ENCODE measurements at regions not wholly inside any gene's neighbourhood (a gene's known extent, or its start where the extent isn't known, plus 50 kb on each side); places are given as distances from the start of the nearest gene placed in this dataset.
A peak's percentile ranks its signal among the peaks of the same experiment; 100 is the strongest.
"Not testable (repeated sequence)": the region's sequence is repeated elsewhere in the genome, so short reads cannot be mapped to it uniquely, and the experiment has no call there.

- DNase-seq, result no peak
Observed at GRCh38 chr4:20196476-20196875, 55.2 kb upstream of the SLIT2 start.

- no peak for DNase-seq
Observed at GRCh38 chr4:20195071-20195885, 56.4 kb upstream of the SLIT2 start.

GRCh38 chr4:20194123-20195013 is 57.3 kb upstream of the SLIT2 start:
- peak; percentile 46 to 67 for DNase-seq

- DNase-seq, result peak; percentile 26 to 28
Observed at GRCh38 chr4:20193141-20193936, 58.4 kb upstream of the SLIT2 start.

DNA sequence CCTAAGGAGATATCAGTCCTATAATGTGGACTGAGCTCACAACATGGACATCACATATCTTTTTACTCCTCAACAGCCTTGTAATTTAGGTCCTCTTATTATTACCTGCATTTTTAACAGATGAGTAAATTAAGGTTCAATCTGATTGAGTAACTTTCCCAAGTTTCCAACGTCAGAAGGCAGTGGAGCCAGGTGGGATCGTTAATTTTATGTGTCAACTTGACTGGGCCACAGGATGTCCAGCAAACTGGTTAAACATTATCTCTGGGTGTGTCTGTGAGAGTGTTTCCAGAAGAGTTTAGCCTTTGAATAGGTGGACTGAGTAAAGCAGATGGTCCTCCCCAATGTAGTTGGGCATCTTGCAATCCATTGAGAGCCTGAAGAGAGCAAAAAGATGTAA is 59.0 kb upstream of the SLIT2 start:
- no peak for DNase-seq

- DNase-seq, result no peak
Observed at GRCh38 chr4:20185103-20185502, 66.6 kb upstream of the SLIT2 start.

GRCh38 chr4:20183131-20183530 is 68.6 kb upstream of the SLIT2 start:
- not testable (repeated sequence) for DNase-seq

GRCh38 chr4:20181926-20182325 is 69.8 kb upstream of the SLIT2 start:
- DNase-seq, result no peak

- DNase-seq, result no peak
Observed at GRCh38 chr4:20180509-20180908, 71.2 kb upstream of the SLIT2 start.

DNA sequence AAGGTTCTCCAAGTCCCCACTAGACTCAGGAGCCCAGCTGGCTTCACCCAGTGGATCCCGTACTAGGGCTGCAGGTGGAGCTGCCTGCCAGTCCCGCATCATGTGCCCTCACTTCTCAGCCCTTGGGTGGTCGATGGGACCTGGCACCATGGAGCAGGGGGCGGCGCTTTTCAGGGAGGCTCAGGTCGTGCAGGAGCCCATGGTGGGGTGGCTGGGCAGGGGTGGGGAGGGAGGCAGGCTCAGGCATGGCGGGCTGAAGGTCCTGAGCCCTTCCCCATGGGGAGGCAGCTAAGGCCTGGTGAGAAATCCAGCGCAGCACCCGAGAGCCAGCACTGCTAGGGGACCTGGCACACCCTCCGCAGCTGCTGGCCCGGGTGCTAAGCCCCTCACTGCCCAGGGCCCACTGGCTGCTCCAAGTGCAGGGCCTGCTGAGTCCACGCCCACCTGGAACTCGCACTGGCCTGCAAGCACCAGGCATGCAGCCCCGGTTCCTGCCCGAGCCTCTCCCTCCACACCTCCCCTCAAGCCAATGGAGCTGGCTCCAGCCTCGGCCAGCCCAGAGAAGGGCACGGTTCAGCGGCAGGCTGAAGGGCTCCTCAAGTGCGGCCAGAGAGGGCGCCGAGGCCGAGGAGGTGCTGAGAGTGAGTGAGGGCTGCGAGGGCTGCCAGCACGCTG is 72.7 kb upstream of the SLIT2 start:
- no peak for DNase-seq

DNA sequence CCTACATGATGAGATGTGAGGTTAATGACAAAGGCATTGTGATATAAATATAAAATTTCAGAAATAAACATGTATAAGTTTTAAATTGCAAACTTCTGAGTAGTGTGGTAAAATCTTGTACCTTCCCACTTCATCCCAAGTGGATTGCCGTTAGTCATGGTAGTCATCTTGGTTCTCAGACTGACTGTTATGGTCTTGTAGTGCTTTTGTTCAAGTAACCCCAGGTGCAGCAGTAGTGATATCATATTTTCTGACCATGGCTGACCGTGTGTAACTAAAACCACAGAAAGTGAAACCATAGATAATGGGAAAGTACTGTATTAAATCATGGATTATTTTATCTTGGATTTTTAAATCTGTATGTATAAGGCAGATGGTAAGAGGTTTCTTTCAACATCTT is 74.8 kb upstream of the SLIT2 start:
- no peak for DNase-seq

DNA sequence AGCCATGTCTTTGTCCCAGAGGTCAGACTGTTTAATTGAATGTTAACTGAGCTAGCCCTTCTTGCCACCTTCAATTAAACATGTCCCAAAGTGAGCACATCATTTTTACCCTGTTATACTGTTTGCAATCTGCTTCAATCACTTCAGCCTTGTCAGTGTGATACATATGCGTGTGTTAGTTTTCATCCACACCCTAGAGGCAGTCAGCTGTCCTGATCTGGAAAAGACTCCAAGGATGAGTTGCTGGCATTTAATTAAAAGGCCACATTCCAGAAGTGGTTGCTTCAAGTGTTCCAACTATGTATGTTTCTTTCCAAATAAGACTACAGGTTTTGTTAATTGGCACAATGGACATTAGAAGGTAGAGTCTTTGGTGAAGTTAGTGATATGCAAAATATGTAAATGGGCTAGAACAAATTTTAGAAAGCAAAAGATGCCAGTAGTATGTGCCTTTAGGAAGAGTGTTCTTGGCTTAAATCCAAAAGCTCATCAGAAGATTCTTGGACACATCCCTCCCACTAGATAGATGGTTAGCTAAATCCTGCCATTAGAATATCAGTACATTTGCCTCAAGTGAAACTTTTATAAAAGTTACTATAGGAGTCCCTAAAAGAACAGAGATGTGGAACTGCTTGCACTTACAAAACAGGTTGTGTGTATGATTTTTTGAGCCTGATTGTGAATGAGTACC is 79.5 kb upstream of the SLIT2 start:
- no peak for DNase-seq

DNA sequence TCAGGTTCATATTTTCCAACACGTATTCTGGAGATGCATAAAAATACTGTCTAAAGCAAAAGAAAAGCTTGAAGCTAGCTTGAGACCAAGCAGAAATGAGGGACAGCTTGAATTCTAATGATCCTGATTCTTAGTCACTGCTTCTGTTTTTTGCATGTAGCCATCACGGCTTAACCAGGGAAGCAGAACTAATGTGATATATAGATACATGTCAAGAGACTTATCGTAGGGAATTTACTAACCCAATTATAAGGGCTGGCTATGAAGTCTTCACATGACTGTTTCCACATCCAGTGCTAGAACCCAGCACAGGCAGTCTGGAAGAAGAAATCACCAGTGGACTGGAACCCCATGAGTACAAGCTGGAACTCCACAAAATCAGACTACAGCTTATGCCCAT is 85.2 kb upstream of the SLIT2 start:
- no peak for DNase-seq

DNA sequence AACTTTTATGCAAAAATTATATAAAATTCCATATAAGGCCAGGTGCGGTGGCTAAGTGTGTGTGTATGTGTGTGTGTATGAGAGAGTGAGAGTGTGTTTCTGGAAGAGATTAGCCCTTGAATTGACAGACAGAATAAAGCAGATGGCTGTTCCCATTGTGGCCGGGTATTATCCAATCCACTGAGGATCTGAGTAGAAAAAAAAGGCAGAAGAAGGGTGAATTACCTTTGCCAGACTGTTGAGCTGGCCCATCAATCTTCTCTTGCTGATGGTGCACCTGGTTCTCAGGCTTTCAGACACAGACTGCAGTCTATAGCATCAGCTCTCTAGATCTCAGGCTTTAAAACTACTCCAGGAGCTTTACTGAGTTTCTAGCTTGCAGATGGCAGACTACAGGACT is 92.2 kb upstream of the SLIT2 start:
- DNase-seq, result no peak

- DNase-seq, result no peak
Observed at GRCh38 chr4:20158195-20158594, 93.5 kb upstream of the SLIT2 start.

DNA sequence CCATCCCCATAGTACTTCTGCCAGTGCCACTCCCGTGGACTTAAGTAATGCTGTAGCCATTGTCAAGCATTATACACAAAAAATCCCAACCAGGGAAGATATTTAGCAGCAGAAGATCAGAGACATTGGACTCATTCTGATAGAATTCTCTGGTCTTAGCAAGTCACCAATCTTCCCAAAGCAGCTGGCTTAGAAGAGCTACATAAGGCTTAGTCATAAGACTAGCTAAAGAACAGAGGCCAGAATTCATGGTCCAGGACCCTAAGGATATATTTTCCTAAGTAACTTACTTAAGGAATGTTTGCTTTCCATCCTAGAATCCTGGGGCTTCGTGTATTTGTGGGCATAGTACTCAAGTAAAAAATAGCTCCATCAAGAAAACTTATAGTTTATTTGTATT is 100.3 kb upstream of the SLIT2 start:
- no peak for DNase-seq

DNA sequence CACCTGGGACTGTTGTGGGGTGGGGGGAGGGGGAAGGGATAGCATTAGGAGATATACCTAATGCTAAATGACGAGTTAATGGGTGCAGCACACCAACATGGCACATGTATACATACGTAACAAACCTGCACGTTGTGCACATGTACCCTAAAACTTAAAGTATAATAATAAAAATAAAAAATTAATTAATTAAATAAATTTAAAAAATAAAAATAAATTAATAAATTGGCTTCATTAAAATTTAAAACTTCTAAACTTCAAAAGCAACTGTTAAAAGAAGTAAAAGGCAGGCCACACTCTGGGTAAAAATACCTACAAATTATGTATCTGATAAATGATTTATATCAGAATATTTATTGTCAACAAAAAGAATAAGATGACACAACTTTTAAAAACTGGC is 102.6 kb upstream of the SLIT2 start:
- DNase-seq, result not testable (repeated sequence)

DNA sequence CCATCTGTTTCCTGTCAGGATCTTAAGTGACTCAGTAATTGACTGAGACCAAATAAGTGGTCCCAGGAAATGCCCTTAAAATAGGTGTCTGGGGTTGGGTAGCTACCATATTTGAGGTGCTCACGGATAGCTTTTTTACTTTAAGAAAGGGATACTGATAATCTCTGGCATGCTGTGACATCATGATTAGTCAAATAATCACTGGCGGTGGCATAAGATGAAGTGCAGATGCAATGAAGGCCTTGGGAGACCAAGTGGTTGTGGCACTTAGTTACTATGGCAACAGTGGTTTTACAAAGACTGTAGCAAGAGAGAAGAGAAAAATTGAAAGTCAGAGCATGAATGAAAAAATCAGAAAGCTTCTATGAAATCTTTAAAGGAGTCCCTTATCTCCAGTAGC is 114.5 kb upstream of the SLIT2 start:
- no peak for DNase-seq

DNA sequence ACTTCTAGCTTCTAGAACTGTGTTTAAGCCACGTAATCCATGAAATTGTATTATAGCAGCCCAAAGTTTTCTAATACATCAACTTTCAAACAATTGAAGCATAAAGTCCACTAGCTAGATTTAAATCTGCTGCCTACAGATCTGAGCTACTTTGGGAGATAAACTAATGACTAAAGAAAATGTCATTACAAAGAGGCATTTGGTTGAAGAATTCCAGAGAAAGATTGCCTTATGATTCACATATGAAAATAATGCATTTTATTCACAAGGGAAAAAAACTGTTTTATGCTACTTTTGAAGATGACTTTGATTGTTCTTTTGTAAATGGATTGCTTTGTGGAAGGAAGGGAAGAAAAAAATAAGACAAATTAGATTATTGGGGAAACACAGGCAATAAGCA is 124.1 kb upstream of the SLIT2 start:
- no peak for DNase-seq

DNA sequence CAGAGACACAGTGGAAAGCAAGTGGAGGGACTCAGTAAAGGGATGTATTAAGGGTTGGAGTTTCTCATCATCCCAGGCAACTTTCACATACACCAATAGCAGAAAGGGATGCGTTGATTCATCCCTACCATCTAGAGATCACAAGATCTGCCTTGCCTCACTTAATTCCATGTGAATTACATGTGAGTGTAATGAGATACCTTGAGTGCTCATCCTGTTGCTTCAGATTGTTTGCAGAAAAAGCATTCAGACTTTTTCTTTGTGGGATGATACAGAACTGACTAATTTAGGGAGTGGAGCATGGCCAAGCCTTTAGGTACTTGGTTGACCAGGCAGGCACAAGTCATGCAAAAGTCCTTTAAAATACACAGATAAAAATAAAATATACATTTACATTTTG is 124.8 kb upstream of the SLIT2 start:
- no peak for DNase-seq

Data from right lung (tissue), 2 donors.